ENCODE measurements at regions not wholly inside any gene's neighbourhood (a gene's known extent, or its start where the extent isn't known, plus 50 kb on each side); places are given as distances from the start of the nearest gene placed in this dataset.

DNA sequence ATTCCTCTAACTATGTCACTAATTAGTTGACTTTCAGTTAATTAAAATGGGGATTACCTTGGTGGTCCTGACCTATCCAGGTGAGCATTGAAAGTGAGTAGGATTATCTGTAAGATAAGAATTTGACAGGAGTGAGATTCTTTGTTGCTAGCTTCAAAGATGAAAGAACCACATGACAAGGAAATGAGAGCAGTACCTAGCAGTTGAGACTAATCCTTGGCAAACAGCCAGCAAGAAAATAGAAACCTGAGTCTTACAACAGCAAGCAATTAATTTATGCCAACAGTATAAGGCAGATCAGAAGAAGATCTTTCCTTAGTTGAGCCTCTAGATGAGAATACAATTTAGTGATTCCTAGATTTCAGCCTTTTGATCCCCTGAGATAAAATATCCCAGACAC is 1058.4 kb downstream of the LRFN5 start:
- DNase-seq (ENCODE audit: low read depth), result no peak
- H3K4me3 ChIP-seq (ENCODE audit: low read depth, low read length), result no peak overlapping the region
- TF ChIP-seq, protein P1, sequence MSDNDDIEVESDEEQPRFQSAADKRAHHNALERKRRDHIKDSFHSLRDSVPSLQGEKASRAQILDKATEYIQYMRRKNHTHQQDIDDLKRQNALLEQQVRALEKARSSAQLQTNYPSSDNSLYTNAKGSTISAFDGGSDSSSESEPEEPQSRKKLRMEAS (IDR thresholded peaks at IDR 0.05; ENCODE audit: low read depth, low read length), result no peak
- TF ChIP-seq POLR2A (IDR thresholded peaks at IDR 0.05; ENCODE audit: extremely low read depth, insufficient read length), result no peak
- TF ChIP-seq, protein P2, sequence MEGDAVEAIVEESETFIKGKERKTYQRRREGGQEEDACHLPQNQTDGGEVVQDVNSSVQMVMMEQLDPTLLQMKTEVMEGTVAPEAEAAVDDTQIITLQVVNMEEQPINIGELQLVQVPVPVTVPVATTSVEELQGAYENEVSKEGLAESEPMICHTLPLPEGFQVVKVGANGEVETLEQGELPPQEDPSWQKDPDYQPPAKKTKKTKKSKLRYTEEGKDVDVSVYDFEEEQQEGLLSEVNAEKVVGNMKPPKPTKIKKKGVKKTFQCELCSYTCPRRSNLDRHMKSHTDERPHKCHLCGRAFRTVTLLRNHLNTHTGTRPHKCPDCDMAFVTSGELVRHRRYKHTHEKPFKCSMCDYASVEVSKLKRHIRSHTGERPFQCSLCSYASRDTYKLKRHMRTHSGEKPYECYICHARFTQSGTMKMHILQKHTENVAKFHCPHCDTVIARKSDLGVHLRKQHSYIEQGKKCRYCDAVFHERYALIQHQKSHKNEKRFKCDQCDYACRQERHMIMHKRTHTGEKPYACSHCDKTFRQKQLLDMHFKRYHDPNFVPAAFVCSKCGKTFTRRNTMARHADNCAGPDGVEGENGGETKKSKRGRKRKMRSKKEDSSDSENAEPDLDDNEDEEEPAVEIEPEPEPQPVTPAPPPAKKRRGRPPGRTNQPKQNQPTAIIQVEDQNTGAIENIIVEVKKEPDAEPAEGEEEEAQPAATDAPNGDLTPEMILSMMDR (IDR thresholded peaks at IDR 0.05; ENCODE audit: low read depth, low read length), result no peak
- no peak for TF ChIP-seq MYC (IDR thresholded peaks at IDR 0.05; ENCODE audit: low read depth, low read length)

DNA sequence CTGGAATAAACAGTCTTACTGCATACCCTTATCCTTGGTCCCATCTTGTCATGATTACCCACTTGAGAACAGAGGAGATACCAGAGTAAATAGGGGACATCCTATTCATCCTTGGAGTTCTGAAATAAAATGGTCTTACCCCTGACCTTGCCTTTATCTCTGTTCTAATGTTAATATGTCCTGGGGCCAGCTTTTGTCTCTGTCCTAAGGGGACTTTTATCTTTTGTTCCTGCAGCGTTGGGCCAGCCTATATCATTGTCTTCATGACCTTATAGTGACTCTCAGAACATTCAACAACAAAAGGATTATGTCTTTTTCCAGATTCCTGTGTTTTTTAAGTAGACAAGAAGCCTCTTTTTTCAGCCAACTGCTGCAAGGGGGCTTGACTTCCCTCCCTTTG is 1057.5 kb downstream of the LRFN5 start:
- H3K4me3 ChIP-seq (ENCODE audit: low read depth, low read length), result no peak overlapping the region
- TF ChIP-seq POLR2A (IDR thresholded peaks at IDR 0.05; ENCODE audit: extremely low read depth, insufficient read length), result no peak
- TF ChIP-seq MYC (IDR thresholded peaks at IDR 0.05; ENCODE audit: low read depth, low read length), result no peak
- TF ChIP-seq, protein P1 (IDR thresholded peaks at IDR 0.05; ENCODE audit: low read depth, low read length), result no peak
- TF ChIP-seq, protein P2 (IDR thresholded peaks at IDR 0.05; ENCODE audit: low read depth, low read length), result no peak
- no peak for DNase-seq (ENCODE audit: low read depth)

DNA sequence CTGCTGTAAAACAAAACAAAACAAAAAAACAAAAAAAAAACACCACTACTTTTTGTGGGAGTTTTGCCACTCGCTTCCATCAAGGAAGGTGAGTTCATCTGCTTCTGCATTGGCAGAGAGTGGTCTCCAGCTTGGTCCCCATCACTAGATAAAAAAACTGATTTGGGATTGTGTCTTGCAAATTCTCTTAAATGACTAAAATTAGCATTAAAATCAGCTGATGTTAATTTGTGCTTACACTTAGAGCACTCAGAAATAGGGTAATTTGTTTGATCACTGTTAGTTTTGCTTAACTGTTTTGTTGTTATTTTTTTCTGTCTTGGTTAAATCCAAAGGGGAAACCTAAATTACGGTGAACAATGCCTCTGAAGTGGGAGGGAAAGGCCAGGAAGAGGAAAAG is 1048.0 kb downstream of the LRFN5 start:
- no peak for DNase-seq (ENCODE audit: low read depth)
- no peak overlapping the region for H3K4me3 ChIP-seq (ENCODE audit: low read depth, low read length)
- TF ChIP-seq, protein P2 (IDR thresholded peaks at IDR 0.05; ENCODE audit: low read depth, low read length), result no peak
- TF ChIP-seq, protein P1 (IDR thresholded peaks at IDR 0.05; ENCODE audit: low read depth, low read length), result no peak
- no peak for TF ChIP-seq MYC (IDR thresholded peaks at IDR 0.05; ENCODE audit: low read depth, low read length)
- no peak for TF ChIP-seq POLR2A (IDR thresholded peaks at IDR 0.05; ENCODE audit: extremely low read depth, insufficient read length)

DNA sequence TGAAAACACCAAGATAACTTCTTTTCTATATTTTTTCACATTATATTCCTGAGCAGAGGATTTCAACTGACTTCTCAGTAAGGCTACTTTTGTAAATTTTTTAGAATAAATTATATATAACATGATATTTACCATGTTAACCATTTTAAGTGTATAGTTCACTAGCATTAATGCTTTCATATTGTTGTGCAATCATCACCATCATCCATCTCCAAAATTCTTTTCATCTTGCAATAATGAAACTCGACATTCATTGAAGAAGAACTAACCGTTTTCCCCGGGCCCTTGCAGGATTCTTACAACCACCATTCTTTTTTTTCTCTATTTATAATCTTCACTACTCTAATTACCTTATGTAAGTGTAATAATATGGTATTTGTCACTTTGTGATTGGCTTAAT is 1036.1 kb downstream of the LRFN5 start:
- no peak overlapping the region for H3K4me3 ChIP-seq (ENCODE audit: low read depth, low read length)
- DNase-seq (ENCODE audit: low read depth), result no peak
- TF ChIP-seq MYC (IDR thresholded peaks at IDR 0.05; ENCODE audit: low read depth, low read length) (no peak), POLR2A (IDR thresholded peaks at IDR 0.05; ENCODE audit: extremely low read depth, insufficient read length) (no peak)
- TF ChIP-seq, protein P2 (IDR thresholded peaks at IDR 0.05; ENCODE audit: low read depth, low read length), result no peak
- TF ChIP-seq, protein P1 (IDR thresholded peaks at IDR 0.05; ENCODE audit: low read depth, low read length), result no peak

DNA sequence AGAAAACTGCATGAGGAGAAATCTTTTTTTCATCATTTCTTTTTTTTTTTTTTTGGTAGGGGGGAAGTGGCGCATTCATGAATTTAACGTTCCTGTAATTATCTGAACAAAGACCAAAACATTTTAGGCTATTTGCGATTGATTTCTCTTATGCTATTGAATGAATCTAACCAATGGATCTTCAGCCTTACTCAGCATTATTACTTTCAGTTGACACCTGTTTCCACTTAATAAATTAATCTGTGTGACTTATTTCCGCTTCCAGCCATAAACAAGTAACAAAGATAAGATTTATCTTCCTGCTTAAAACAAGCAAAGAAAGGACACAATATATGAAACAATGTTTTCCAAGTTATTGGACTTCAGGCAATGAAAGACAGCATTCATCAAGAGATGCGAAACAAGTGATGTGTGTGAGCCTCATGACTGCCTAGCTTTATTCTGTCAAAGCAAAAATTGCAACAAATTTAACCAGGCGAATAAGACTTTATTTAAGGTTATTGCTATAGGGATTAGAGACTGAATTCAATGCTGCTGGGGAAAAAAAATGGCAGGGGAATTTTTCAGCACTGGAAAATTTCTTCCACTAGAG is 1026.9 kb downstream of the LRFN5 start:
- H3K4me3 ChIP-seq (ENCODE audit: low read depth, low read length), result no peak overlapping the region
- TF ChIP-seq, protein P2 (IDR thresholded peaks at IDR 0.05; ENCODE audit: low read depth, low read length), result no peak
- TF ChIP-seq MYC (IDR thresholded peaks at IDR 0.05; ENCODE audit: low read depth, low read length) (no peak), POLR2A (IDR thresholded peaks at IDR 0.05; ENCODE audit: extremely low read depth, insufficient read length) (no peak)
- TF ChIP-seq, protein P1 (IDR thresholded peaks at IDR 0.05; ENCODE audit: low read depth, low read length), result no peak
- no peak for DNase-seq (ENCODE audit: low read depth)

Measured in NB4 (cell line).